ENCODE measurements at regions not wholly inside any gene's neighbourhood (a gene's known extent, or its start where the extent isn't known, plus 50 kb on each side); places are given as distances from the start of the nearest gene placed in this dataset.

DNA sequence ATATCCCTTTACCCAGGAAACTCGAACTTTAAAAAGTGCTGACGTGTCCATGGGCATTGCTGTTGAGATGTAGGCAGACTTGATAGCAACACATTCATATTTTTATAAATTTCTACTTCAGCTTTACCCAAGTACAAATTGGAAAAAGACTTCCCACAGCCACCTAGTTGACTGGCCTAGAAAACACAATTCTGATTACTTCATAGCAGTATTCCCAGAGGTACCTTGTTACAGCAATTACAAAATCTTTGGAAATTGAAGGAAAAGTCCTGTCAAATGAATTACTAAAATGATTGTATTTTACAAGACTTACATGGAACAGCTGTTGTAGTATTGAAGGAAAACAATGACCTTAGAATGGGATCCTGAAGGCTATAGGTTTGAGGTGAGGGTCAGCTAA, 130.7 kb upstream of the NREP start:
- no peak for DNase-seq
- no TSS peak for BruUV-seq (replicated peaks)
- Histone ChIP-seq H3K4me1 (ENCODE audit: control insufficient read depth, insufficient read depth, low read length) (no peaks in the 10 kb centered on the region; the same call in 1 of the 2 replicates), H4K8ac (ENCODE audit: low read depth in 2 of 2, low read length in 2 of 2) (no peak overlapping the region), H3K9me1 (ENCODE audit: insufficient read depth, low read length) (no peaks in the 10 kb centered on the region), H2BK20ac (ENCODE audit: low read depth, low read length) (no peak overlapping the region), H3K4ac (ENCODE audit: low read depth, low read length) (no peak overlapping the region), H3K56ac (ENCODE audit: extremely low read depth, insufficient read depth, low read length) (no peak overlapping the region), H2BK120ac (ENCODE audit: low read depth, low read length) (no peak overlapping the region), H4K91ac (ENCODE audit: insufficient read depth, low read depth, low read length) (no peak overlapping the region), H3K36me3 (ENCODE audit: control insufficient read depth, insufficient read depth, low read length) (no peaks in the 10 kb centered on the region), H3K27ac (ENCODE audit: insufficient read depth, low read length) (no peak overlapping the region), H3K4me3 (ENCODE audit: insufficient read depth, low read depth, low read length) (no peak overlapping the region), H3K9ac (ENCODE audit: low read depth, low read length) (no peak overlapping the region), H4K20me1 (ENCODE audit: insufficient read depth, low read length) (no peaks in the 10 kb centered on the region), H3K23ac (ENCODE audit: low read depth, low read length) (no peak overlapping the region), H2AFZ (replicated peaks; ENCODE audit: low read length, poor library complexity) (no peak overlapping the region), H3K14ac (replicated peaks; ENCODE audit: low read depth, low read length) (no peak overlapping the region), H3K18ac (ENCODE audit: low read depth, low read length) (no peak overlapping the region), H2AK9ac (replicated peaks; ENCODE audit: low read depth, low read length, poor library complexity) (no peak overlapping the region), H3K79me1 (ENCODE audit: low read depth in 1 of 2, low read length in 2 of 2) (no peaks in the 10 kb centered on the region), H2AK5ac (ENCODE audit: low read depth, low read length) (no peak overlapping the region), H2BK5ac (ENCODE audit: low read depth, low read length, poor library complexity, severe bottlenecking) (no peak overlapping the region), H2BK15ac (ENCODE audit: low read depth, low read length) (no peak overlapping the region), H3K9me3 (ENCODE audit: control insufficient read depth, insufficient read depth, low read length) (peaks cover 9% of the 10 kb centered on the region), H3K27me3 (ENCODE audit: control insufficient read depth, insufficient read depth, low read length) (no peaks in the 10 kb centered on the region), H4K5ac (ENCODE audit: low read depth, low read length) (no peak overlapping the region), H3K4me2 (ENCODE audit: low read depth, low read length) (no peak overlapping the region)
- POLR2A ChIA-PET (ENCODE audit: unreplicated experiment) = no interaction called here
- CTCF ChIA-PET = no interaction called here
- TF ChIP-seq MAFK (IDR thresholded peaks at IDR 0.05; ENCODE audit: low read depth, low read length) (no peak), MAZ (IDR thresholded peaks at IDR 0.05; ENCODE audit: borderline replicate concordance, low read depth, low read length) (no peak)
- intact Hi-C loops (cut with micrococcal nuclease) = no loop called here
- WGBS, 2 experiments (ENCODE audit: extremely low coverage in 2 of 2, insufficient read length in 1 of 2) = no CpG with 5 or more reads among the region's 2 CpGs
- in situ Hi-C loops (cut with MboI; ENCODE audit: low sequenced_read_pairs) = no loop called here
- ATAC-seq (ENCODE audit: low read depth) = no peak
- dilution Hi-C loops (cut with HindIII; ENCODE audit: low sequenced_read_pairs, unreplicated experiment) = no loop called here
